Activated CD8-positive, alpha-beta memory T cell treated with anti-CD3 and anti-CD28 coated beads for 36 hours (primary cell): ENCODE measurements at regions not wholly inside any gene's neighbourhood (a gene's known extent, or its start where the extent isn't known, plus 50 kb on each side); places are given as distances from the start of the nearest gene placed in this dataset.

Experiments
- CTCF ChIA-PET: fragments of 350-600 bp; sonication (Branson Sonifier 250); formaldehyde crosslinking; loops from one replicate; lab custom pipeline; 2021; ENCODE audit warnings: antibody characterized with exemption; lab: Charles Lee
- POLR2A ChIA-PET: fragments of 350-600 bp; sonication (Branson Sonifier 250); formaldehyde crosslinking; loops from one replicate; lab custom pipeline; 2021; ENCODE audit warnings: antibody characterized with exemption; lab: Charles Lee

DNA sequence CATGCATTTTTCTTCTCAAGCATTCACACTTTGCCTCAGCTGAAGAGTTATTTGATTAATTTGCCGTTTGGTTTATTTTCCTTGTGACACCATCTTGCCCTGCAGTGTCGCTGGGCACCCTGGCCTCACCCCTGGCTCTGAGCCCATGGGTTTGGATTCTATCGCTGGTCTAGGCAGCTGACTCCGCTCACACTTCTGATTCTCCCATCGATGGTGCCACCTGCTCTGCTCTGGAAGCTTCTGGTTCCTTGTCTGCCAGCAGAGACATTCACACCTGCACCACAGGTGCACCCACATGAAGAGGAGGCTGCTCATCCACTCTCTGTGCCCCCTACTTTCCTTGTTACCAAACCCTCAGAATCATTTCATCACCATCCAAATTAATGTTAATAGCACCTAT is 291.6 kb upstream of the CDH4 start:
- ChIA-PET POLR2A (no interaction called here), CTCF (no interaction called here)

DNA sequence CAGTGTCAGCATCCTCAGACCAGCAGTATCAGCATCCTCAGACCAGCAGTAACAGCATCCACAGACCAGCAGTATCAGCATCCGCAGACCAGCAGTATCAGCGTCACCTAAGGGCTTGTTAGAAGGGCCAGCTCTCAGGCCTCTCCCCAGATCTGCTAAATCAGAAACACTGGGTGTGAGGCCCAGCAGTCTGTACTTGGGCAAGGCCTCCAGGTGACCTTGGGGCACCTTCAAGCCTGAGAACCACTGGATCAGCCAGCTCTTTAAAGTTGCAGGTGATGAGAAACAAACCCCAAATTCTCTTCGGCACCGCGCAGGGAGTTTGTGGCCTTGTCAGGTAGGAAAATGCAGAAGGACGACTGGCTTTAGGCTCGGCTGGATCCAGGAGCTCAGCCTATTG is 290.5 kb upstream of the CDH4 start:
- ChIA-PET POLR2A (no interaction called here), CTCF (no interaction called here)

DNA sequence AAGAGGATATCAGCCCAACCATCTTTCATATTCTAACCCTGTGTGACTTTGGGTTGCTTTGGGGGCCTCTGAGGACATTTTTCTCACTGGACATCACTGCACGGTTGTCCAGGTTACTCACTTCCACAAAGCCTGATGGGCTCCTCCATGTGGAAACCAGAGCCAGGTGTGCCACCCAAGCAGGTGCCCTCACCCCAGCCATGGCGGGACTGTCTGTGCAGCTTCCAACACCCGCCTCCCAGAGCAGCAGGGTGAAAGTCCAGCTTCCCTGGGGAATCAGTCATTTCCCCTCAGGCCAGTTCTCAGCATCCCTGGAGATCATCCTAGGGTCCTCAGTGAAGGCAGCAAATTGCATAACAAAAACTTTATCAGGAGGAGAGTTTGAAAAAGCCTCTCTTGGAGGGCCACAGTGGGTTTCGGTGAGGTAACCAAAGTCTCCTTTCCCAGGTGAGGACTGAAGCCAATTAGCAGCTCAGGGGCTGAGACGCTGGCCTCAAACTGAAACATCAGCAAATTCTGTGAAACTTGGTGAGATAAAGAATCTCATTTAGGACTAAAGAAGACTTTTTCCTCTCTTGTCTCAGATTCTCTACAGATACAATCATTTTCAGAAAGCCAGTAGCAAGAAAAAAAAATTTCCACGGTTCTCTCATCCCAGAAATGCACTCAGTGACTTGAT is 289.6 kb upstream of the CDH4 start:
- ChIA-PET CTCF (no interaction called here), POLR2A (no interaction called here)

DNA sequence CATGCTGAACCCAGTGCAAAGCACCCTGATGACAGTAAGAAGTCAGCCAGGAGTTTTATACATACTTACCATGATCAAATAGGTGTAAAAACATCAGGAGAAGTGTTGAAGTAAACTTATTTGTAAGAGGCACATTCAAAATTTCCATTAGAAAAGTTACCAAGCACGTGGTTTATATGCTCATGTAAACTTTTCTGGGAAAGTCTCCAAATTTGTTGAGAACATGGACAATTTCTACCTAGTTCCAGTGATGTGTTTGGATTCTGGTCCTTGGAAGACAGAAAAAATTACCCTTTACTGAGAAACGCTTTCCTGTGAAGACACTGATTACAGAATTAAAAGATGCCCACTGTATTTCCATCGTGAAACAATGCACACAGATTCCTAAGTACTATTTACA is 288.9 kb upstream of the CDH4 start:
- ChIA-PET POLR2A (no interaction called here), CTCF (no interaction called here)

DNA sequence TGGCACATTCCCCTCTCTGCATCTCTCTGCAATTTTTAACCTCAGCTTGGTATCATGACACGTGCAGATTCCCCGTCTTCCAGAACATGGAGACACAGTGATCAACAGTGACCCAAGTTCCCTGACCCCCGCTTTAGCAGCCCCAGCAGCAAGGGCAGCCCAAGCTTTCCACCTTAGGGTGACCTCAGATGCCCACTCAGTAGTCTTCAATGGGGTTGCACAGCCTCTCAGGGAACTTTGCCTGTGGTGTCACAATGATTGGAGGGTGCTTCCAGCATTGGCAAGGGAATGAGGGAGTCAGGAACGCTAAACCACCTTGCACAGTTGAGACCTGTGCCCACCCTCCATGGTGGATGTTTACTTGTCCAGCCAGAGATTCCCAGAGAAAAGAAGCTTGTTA is 287.1 kb upstream of the CDH4 start:
- CTCF ChIA-PET: no interaction called here
- POLR2A ChIA-PET: no interaction called here

DNA sequence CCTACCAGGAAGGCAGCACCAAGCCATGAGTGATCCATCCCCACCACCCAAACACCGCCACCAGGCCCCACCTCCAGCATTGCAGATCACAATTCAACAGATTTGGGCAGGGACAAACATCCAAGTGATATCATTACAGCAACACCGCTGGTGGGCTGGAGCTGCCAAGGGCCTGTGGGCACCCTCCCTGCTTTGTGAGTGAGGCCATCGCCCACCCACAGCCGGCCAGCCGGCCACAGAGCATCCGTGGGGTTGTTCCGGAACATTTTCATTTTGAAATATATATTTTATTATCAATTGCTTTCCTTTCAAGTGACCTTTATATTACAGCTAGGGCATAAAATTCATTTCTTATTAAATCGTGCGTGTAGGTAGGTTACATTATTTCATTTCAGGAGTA is 286.0 kb upstream of the CDH4 start:
- CTCF ChIA-PET: no interaction called here
- POLR2A ChIA-PET: no interaction called here

DNA sequence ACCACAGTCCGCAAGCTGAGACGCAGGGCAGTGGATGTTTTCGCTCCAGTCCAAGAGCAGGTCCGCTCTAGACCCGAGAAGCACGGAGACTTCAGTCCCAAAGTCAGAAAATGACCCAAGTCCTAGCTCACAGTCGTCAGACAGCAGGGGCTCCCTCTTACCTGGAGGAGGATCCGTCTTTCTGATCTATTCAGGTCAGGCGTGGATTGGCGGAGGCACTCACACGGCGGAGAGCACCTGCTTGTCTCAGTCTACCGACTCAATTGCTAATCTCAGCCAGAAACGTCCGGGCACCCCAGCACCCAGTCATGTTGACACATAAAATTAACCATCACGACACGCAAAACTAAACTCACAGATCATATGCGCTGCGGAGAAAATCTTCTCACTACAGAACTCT is 285.3 kb upstream of the CDH4 start:
- CTCF ChIA-PET: no interaction called here
- POLR2A ChIA-PET: no interaction called here

DNA sequence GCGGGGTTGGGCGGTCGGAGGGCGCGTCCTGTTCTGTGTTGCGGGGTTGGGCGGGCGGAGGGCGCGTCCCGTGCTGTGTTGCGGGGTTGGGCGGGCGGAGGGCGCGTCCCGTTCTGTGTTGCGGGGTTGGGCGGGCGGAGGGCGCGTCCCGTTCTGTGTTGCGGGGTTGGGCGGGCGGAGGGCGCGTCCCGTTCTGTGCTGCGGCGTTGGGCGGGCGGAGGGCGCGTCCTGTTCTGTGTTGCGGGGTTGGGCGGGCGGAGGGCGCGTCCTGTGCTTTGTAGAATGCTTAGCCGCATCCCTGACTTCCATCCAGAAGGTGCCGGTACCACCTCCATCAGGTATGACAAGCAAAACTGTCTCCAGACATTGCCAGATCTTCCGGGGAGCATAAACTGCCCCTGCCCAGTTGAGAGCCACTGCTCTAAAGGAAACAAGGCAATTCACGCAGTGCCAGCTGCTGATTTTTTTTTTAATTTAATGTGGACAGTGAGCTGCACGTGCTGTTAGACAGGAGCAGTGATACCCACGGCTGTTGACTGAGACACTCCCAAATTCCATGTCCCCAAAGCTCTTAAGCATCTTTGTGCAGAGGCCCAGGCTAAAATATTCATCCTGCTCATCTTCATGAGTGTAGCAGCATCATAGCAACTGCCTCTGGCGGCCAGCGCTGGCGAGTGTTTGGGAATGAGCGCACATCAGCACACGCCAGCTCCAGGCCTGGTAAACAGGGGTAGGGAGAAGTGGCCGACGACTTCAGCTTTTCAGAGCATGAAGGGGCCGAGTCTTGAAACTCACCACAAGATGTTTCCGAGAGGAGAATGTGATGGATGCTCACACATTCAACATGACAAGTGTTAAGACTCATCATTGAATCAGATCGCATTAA is 284.4 kb upstream of the CDH4 start:
- ChIA-PET POLR2A (no interaction called here), CTCF (no interaction called here)

DNA sequence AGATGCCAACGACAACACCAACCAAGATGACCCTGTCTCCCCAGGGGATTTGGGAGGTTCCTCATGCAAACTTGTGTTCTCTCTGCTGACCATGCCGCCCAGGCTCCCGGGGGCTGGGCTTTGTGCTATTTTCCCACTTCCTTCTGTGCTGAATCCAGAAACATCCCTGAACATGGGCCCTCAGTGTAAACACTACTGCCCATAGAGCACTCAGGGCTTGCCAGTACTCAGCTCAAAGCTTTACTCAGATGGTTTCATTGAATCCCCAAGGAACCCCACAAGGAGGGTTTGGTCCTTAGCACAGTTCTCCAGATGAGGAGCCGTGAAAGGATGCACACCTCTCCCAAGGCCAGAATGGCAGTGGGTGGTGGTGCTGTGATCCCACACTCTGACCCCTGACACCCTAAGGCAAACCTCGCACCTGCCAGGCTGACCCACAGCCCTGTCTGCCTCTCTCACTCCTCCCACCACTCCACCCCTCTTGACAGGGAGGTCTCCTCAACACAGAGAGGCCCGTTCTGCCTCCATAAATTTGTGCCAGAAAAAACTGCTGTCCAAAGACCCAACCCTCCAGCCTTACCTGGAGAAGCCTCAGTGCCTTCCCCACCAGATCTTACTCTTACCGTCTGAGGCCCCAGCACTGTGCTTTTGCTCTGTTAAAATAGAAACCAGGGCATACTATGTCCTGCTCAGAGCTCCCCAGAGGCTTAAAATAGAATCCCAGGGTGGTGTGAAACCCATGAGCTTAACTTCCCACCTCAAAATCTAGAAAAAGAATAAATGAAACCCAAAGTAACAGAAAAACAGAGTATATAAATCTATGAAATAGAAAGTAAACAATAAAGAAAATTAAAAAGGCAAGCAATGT is 283.0 kb upstream of the CDH4 start:
- ChIA-PET POLR2A (no interaction called here), CTCF (no interaction called here)

DNA sequence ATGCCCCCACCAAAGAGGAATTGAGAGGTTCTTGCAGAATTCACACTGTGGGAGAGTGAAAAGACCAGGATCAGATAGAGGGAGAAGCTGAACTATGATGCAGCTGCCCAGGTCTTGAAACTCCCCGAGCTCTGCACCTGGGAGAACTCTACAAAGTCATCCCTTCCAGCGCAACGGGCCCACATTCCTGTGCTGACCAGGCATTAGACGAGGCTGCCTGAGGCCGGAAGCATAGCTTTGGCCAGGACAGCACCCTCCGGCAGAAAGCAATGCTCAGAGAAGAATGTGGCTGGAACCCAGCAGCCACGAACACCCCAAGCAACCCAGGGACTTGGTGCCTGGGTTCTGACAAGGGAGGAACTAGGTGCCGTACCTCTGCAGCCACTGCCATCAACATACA is 281.5 kb upstream of the CDH4 start:
- ChIA-PET POLR2A (no interaction called here), CTCF (no interaction called here)

DNA sequence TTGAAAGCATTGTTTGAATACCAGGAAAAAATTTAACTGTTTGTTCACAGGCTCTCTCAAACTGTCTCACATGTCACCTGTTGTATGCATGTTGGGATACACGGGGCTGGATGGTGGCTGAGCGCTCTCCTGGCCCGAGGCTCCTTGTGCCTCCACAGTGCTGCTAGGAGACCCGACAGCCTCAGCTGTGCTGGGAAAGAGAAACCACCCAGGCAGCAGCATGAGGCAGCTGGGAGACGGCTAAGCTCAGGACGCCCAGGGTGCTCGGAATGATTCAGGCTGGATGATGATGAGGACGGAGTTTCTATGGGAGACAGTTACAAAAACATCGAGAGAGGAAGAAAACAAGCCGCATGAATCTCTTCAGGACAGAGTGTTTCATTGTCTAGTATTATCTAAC is 278.0 kb upstream of the CDH4 start:
- ChIA-PET CTCF (no interaction called here), POLR2A (no interaction called here)

DNA sequence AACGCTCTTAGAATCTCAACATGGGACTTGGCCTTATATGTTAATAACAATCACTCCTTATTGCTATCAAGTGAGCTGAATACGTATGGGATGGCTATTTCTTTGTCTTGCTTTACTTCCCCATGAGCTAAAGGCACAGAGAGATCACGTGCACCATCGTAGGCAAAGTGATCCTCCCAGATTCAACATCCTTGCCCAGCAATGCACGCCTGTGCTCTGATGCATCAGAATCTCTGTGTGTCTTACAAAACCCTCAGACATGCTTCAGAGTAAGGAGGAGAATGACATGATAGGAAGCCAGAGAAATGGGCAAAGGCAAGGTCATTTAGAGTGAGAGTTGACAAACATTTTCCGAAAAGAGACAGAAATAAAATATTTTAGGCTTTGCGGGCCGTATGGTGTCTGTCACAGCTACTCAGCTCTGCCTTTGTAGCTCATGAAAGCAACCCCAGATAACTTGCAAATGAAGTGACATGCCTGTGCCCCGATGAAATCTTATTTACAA is 277.6 kb upstream of the CDH4 start:
- POLR2A ChIA-PET: no interaction called here
- CTCF ChIA-PET: no interaction called here

DNA sequence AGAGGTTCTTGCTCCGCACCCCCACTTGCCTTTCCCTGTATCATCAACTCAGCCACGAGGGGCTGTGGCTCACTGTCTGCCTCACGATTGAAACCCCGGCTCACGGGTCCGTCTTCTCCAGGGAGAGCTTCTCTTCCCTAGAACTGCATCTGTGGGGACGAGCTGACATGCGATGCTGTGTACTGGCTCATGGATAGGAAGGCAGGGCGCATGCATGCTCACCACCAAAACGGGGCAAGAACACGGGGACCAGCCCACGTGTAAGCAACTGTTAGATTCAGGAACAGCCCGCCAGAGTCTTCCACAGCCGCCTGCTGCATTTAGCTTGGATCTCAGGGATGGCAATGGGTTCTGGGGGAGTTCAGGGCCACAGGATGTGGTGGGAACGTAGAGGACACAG is 275.9 kb upstream of the CDH4 start:
- ChIA-PET POLR2A (no interaction called here), CTCF (no interaction called here)

DNA sequence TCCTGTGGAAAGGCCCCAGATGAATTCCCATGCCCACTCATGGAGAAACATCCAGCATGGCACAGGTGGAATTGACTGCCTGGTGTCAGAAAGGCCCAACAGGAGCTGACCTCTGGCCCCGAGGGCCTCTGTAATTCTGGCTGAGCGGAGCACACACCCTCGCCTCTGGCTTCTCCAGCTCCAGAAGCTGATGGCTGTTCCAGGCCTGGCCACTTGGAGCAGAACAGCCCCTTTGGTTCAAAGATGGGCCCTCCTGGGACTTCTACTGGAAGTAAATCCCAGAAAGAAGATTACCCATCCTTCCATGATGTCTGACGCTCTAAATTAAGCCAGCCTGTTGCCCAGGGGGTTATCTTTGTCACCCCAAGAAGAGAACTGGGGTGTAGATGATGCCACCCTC is 275.1 kb upstream of the CDH4 start:
- ChIA-PET POLR2A (no interaction called here), CTCF (no interaction called here)

DNA sequence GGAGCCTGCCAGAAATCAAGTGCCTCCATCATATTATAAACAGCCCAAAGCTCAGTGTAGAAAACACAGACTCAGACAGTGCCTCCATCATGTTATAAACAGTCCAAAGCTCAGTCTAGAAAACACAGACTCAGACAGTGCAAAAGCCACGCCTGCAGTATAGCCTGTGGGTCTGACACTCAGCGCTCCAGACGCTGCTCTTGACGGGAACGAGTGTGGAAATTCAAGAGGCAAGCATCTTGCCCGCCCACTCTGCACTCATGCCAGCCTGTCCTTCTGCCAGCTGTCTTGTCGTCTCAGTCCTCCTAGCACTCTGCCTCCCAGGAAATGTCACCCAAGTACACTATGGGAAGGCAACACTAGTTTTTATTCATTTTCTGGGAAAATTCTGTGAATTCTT is 274.2 kb upstream of the CDH4 start:
- CTCF ChIA-PET: no interaction called here
- POLR2A ChIA-PET: no interaction called here

DNA sequence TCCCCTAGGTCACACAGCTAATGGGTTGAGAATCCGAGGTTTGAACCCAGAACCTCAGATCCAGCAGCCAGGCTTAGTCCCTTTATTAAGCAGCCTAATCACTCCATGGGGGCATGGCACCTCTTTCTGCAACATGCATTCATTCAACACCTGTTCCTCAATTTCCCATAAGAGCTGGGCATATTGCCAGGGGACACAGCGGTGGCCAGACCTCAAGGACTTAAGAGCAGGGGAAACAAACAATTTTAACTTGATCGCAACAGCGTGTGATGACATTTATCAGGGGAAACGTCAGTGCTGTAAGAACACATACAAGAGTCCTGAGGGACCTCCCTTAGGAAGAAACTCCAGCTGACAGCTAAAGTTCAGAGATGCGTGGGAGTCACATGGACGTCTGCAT is 267.4 kb upstream of the CDH4 start:
- ChIA-PET POLR2A (no interaction called here), CTCF (no interaction called here)

DNA sequence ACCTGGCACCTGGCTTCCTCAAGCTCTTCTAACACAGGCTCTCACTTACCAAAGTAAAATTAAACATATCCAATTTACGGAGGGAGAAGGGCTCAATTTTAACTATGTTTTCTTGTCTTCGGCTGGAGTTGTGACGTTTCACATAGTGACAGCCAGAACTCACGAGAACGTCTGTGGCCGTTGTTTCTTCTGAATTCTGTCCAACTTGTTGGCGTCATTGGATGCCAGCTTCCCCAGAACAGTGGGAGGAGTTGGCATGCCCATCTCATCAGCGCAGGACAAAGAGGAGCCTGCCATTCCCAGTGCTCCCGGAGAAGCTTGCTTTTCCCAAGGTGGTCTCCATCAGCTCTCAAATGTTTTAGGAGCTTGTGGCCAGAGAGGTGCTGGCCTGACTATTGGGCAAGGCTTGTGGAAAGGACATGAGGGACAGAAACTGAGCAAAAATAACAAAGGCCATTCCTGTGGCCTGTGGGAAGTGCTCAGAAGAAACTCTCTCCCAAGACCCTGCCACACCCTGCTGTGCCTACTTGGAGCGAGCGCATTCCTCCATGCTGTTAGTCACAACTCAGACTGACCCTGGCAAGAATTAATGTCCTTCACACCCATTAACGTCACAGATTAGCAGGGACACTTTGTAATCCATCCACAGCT is 265.4 kb upstream of the CDH4 start:
- CTCF ChIA-PET: no interaction called here
- POLR2A ChIA-PET: no interaction called here

DNA sequence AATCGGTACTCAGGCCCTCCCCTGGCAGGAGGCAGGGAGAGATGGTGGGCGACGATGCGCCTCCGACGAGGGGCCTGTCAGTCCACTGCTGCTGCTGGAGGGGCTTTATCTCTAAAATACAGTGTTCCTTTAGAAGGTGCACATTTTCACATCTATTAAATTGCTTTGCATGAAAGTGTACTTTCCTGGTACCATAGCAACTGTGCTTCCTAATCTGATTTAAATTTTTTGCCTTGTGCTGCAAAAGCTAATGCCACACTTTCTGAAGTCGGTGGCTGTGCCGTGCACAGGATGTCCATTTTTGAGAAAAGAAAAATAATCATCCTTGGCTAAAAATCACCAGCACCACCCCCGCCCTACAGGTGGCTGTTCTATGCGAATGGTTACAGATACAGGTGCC is 262.0 kb upstream of the CDH4 start:
- ChIA-PET POLR2A (no interaction called here), CTCF (no interaction called here)

DNA sequence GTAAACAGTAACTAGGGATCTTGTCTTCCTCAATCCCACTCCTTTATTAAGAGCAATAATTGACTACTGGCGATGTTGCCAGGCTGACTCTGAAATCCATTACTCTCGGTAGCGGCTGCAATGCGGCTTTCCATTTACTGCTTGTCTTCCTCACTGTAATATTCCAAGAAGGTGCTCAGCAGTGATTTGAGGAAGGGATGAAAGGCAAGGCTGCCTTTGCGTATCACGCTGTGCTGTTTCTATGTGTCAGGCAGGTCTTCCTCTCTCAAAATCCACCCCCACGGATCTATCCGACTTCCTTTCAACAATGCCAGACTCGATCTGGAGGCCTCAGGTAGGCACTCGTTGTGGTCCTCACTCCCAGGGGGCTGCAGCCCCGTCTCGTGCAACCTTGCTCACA is 261.4 kb upstream of the CDH4 start:
- ChIA-PET POLR2A (no interaction called here), CTCF (no interaction called here)
